ENCODE measurements at regions not wholly inside any gene's neighbourhood (a gene's known extent, or its start where the extent isn't known, plus 50 kb on each side); places are given as distances from the start of the nearest gene placed in this dataset.

GRCh38 chr6:26149240-26149639 is 62.0 kb downstream of the HFE start:
- no peak for DNase-seq

DNA sequence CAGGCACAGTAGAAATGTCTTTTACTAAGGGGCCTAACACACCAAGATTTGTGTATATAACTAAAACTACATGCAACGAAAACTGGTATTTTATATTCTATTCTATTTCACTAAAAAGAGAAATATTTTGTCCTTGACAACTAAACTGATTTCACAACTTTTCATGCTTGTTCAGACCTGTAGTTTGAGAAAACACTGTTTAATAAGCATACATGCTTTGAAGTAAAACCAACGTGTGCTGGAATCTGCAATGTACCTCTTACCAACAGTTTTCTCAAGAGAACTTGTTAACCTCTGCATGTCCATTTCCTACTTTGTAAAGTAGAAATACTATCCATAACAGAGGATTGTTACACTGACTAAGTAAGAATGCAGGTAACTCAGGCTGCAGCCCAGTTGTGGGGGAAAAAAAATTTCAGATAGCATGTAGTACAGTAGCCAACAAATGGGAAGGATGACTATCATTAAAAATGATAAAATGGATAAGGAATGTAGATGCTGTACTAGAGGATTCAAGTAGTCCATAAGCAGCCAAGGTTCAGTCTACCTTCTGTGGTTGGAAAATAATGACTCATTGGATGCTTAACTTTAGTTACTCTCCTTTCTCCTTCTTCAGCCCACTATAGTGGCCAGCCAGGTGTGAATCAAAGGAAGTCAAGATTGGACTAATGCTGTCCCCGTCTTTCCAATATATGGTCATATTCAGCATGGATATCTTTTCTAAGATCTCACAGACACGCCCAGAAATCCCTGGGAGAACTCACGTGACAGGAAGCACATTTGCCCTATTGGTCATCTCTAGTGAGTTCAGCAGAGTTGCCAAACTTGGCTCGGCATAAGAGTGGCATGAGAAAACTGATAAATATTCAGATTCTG is 65.2 kb downstream of the HFE start:
- DNase-seq = no peak

GRCh38 chr6:26155061-26155930 is 68.1 kb downstream of the HFE start:
- peak; percentile 70 for DNase-seq

GRCh38 chr6:26156105-26156849 is 69.0 kb downstream of the HFE start:
- peak; percentile 96 for DNase-seq

GRCh38 chr6:26156850-26157250 is 69.6 kb downstream of the HFE start:
- DNase-seq = peak; percentile 90

DNA sequence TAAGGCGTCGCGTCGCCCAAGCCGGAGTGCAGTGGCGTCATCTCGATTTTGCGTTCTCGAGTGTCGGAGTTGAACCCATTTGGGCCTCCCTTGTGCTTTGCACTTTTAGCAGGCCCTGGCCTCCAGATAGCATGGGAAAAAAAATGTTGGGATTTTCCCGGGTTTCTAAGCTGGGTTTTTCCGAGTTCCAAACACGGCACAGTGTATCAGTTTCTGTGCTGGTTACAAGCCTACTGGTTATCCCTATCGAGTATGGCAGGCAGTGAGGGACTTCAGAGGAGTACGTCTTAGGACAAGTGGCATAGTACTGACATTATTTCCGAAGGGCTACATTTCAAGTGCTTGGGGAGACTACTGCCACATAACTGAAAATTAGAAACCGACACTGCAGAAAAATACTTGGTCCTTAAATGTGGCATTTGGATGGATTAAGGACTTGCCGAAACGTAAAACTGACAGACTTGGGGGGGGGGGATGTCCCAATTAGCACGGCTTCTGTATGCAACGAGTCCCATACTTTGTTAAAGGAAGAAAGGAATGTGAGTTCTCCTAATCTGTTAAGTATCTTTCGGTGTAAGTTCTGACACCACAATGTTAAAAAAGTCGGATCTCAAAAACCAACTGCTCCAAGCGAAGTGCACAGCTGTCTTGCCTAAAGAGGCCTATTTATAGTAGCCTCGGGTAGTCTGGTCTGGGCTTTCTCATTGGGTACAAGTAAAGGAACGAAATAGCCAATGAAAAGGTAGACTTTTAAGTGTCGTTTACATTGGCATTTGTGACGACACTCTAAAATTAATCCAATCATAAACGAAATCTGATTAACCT is 70.2 kb downstream of the HFE start:
- peak; percentile 99 for DNase-seq

- no peak for DNase-seq
Measured at GRCh38 chr6:26158076-26158580, 70.9 kb downstream of the HFE start.

DNA sequence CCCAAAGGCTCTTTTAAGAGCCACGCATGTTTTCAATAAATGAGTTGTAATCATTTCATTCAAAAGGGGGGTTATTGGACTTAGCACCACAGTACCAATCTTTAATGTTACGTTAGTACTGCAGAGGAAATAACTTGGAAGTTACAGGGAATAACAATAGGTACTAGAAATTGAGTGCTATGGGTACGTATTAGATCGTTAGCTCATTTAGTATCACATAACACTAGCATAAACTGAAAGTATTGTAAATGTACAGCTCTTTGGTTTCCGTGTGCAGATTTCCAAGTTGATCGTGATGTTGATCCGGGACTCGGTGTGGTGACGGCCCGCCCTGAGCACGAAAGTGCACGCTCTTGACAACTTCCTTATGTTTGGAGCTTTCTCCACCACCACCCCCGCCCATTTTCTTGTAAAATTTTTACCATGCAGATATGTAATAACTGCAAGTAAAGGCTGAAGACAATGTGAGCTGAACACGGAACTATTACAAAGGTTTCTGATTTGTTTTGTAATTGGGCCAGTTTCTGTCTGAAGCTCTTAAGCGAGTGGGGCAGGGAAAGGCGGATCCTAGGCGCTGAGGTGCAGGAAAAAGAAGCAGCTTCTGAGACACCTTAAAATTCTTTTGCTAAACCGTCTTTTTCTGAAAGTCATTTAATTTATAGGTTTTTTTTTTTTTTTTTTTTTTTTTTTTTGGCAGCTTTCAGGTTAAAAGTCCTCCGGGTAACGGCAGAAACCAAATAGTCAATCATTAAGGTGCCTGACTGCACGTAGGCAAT is 71.5 kb downstream of the HFE start:
- peak; percentile 67 for DNase-seq

GRCh38 chr6:26159357-26160273 is 72.4 kb downstream of the HFE start:
- DNase-seq = peak; percentile 60

- DNase-seq = no peak
Measured at GRCh38 chr6:26161322-26161721, 74.1 kb downstream of the HFE start.

DNA sequence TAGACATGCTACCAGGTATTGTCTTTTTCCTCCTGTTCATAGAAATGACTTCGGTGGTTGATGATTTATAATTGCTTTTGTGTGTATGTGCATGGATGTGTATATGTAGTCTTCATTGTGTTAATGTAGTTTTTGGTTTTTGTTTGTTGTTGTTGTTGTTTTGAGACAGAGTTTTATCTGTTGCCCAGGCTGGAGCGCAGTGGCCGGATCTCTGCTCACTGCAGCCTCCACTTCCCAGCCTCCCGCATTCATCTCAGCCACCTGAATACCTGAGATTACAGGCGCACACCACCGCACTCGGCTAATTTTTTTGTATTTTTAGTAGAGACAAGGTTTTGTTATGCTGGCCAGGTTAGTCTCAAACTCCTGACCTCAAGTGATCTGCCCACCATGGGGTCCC is 75.2 kb downstream of the HFE start:
- no peak for DNase-seq

- no peak for DNase-seq
Measured at GRCh38 chr6:26163427-26164119, 76.3 kb downstream of the HFE start.

- no peak for DNase-seq
Measured at GRCh38 chr6:26164120-26164505, 76.9 kb downstream of the HFE start.

DNA sequence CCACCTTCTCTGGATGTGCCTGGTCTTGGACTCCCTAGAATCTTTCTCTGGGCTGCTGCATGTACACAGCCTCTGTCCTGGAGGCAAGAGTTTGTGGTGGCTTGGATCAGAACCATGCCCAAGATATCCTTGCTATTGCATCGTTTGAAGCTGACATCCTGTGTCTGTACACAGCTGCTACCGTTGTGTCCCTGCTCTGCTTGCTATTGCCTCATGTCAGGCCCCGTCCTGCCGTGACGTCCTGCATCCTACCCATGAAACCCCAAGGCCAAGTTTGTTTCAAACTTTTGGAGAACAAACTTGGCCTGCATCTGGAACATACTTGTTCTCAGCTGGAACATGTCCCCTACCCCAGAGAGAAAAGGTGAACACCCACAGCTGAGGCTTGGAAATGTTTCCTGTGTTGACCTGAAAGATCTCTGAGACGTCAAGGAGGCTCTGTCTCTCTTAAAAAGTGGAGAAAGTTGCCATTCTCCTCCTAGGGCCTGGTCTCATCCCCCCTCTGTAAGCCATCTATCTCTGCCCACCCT is 78.1 kb downstream of the HFE start:
- no peak for DNase-seq

DNA sequence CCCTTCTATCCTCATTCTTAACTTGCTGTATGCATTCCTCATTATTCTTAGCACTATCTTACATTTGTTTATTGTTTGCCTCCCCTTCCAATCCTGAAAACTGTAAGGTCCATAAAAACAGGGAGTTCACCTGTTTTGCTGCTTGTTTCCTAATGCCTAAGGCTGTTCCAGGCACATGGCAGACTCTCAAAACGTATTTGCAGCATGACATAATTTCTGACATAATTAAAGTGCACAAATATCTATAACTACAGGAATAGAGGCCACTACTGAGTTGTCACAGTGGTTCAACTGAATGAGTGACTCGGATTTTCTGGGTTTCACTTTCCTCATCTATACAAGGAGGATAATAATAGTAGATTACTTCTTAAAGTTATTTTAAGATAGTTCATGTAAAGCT is 83.0 kb downstream of the HFE start:
- peak; percentile 56 for DNase-seq

DNA sequence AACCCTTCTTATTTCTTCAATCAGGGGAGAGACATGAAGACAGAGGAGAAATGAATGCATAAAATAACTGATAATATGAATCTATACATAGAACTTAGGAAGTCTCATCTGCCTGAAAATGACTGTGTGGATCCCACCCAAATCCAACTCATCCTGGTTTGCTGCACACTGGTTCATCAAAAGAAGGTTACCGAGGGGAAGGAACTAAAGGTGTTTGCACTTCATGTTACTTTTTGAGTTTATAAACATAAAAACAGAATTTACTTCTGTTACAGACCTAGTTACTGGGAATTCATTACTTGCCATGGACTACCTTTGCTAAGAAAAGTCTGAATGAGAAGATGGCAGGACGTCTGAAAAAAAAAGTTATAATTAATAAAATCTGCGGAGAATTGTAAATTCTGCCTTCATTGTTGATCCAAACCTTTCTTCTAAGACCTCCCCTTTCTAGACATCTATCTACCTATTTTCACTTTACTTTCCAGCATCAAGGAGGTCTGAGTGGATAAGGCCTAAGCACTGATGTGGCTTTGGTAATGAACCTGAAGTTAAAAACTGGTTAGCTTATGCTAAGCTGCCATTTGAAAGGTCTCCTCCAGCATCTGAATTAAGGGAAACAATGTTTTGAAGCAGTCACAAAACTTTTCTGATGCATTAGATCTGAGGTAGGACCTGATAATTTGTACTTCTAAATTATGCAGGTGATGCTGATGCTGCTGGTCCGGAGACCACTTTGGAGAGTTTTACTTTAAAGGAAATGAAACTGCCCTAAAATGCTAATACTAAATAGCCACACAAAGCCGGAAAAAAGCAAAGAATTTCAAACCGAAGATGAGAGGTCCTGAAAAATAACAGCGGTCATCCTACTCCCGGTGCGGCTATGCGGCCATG is 84.0 kb downstream of the HFE start:
- peak; percentile 49 for DNase-seq

DNA sequence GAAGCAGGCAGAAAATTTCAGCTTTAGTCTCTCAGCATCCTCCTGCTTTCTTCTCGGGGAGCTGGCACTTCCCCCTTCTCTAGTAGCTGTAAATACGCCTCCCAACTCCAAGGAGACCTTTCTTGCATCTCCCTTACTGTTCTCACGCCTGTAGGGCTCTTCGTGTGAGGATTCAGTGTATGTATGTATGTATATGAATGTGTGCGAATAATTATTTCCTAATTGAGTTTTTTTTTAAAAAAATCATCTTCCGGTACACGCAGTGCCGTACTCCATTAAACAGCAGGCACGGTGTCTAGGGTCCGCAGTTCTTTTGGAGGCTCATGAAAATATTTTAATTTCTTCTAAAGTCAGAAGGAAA is 85.4 kb downstream of the HFE start:
- DNase-seq = peak; percentile 72

GRCh38 chr6:26173836-26174145 is 86.6 kb downstream of the HFE start:
- peak; percentile 25 for DNase-seq

Data from NCI-H69 (cell line).